ENCODE measurements at regions not wholly inside any gene's neighbourhood (a gene's known extent, or its start where the extent isn't known, plus 50 kb on each side); places are given as distances from the start of the nearest gene placed in this dataset.

- Mint-ChIP-seq H3K27me3 (peaks cover 19% of the 10 kb centered on the region), H3K4me1 (ENCODE audit: low read depth) (no peaks in the 10 kb centered on the region), H3K4me3 (no peak overlapping the region), H3K36me3 (ENCODE audit: low read depth) (no peaks in the 10 kb centered on the region), H3K27ac (no peak overlapping the region), H3K9me3 (no peaks in the 10 kb centered on the region)
- no peak overlapping the region for H3K27ac ChIP-seq (ENCODE audit: low read depth in 1 of 2, low read length in 2 of 2)
- peaks cover 0 to 4% of the 10 kb centered on the region in 2 experiments for H3K9me3 ChIP-seq (ENCODE audit: control insufficient read depth in 1 of 2, insufficient read depth in 1 of 2, low read length in 2 of 2)
- H3K36me3 ChIP-seq (ENCODE audit: insufficient read depth, low read length): no peaks in the 10 kb centered on the region
- ChIA-PET POLR2A (interaction anchor here (0.9 kb wide), 1 partner anchor 9 kb away, joined by 3 read pairs; no protein-coding TSS in a partner anchor), CTCF (no interaction called here)
- intact Hi-C loops (cut with DNase I, micrococcal nuclease): no loop called here
- no peak for DNase-seq
- ATAC-seq (ENCODE audit: poor library complexity): no peak
- no peaks in the 10 kb centered on the region for H3K4me1 ChIP-seq (ENCODE audit: insufficient read depth, low read length)
- TF ChIP-seq CTCF (IDR thresholded peaks at IDR 0.05): no peak
- no peaks in the 10 kb centered on the region for H3K27me3 ChIP-seq (ENCODE audit: control insufficient read depth in 1 of 2, insufficient read depth in 2 of 2, low read length in 2 of 2)
- no peak overlapping the region for H3K4me3 ChIP-seq (ENCODE audit: low read length)
These were observed 210.9 kb downstream of the MYCN start for GRCh38 chr2:16151281-16151570.

- CTCF ChIA-PET: no interaction called here
These were observed 210.3 kb downstream of the MYCN start for GRCh38 chr2:16150456-16151280.

GRCh38 chr2:16149349-16150243 is 209.2 kb downstream of the MYCN start:
- no peak for ATAC-seq (ENCODE audit: poor library complexity)
- Mint-ChIP-seq H3K4me1 (ENCODE audit: low read depth) (no peaks in the 10 kb centered on the region), H3K27ac (no peak overlapping the region)

More at GRCh38 chr2:16150456-16151280, 210.3 kb downstream of the MYCN start:
- Mint-ChIP-seq H3K9me3 (no peaks in the 10 kb centered on the region), H3K36me3 (ENCODE audit: low read depth) (no peaks in the 10 kb centered on the region), H3K27me3 (peaks cover 19% of the 10 kb centered on the region), H3K27ac (no peak overlapping the region), H3K4me3 (no peak overlapping the region), H3K4me1 (ENCODE audit: low read depth) (no peaks in the 10 kb centered on the region)
- peaks cover 0 to 4% of the 10 kb centered on the region in 2 experiments for H3K9me3 ChIP-seq (ENCODE audit: control insufficient read depth in 1 of 2, insufficient read depth in 1 of 2, low read length in 2 of 2)
- intact Hi-C loops (cut with DNase I, micrococcal nuclease): no loop called here
- DNase-seq (no peak), ATAC-seq (ENCODE audit: poor library complexity) (no peak)
- no peak overlapping the region for H3K4me3 ChIP-seq (ENCODE audit: low read length)
- no peaks in the 10 kb centered on the region for H3K4me1 ChIP-seq (ENCODE audit: insufficient read depth, low read length)
- TF ChIP-seq CTCF (IDR thresholded peaks at IDR 0.05): no peak
- H3K27ac ChIP-seq (ENCODE audit: low read depth in 1 of 2, low read length in 2 of 2): no peak overlapping the region
- no peaks in the 10 kb centered on the region for H3K27me3 ChIP-seq (ENCODE audit: control insufficient read depth in 1 of 2, insufficient read depth in 2 of 2, low read length in 2 of 2)
- H3K36me3 ChIP-seq (ENCODE audit: insufficient read depth, low read length): no peaks in the 10 kb centered on the region
- POLR2A ChIA-PET: interaction anchor here (0.9 kb wide), 1 partner anchor 8 kb away, joined by 3 read pairs; no protein-coding TSS in a partner anchor

More at GRCh38 chr2:16149349-16150243, 209.2 kb downstream of the MYCN start:
- intact Hi-C loops (cut with DNase I, micrococcal nuclease): no loop called here
- H3K4me3 ChIP-seq (ENCODE audit: low read length): no peak overlapping the region
- no peaks in the 10 kb centered on the region for H3K36me3 ChIP-seq (ENCODE audit: insufficient read depth, low read length)
- no peak for TF ChIP-seq CTCF (IDR thresholded peaks at IDR 0.05)
- DNase-seq: no peak
- H3K27me3 ChIP-seq (ENCODE audit: control insufficient read depth in 1 of 2, insufficient read depth in 2 of 2, low read length in 2 of 2): no peaks in the 10 kb centered on the region
- CTCF ChIA-PET: no interaction called here
- H3K4me1 ChIP-seq (ENCODE audit: insufficient read depth, low read length): no peaks in the 10 kb centered on the region
- Mint-ChIP-seq H3K9me3 (no peaks in the 10 kb centered on the region), H3K27me3 (peaks cover 13% of the 10 kb centered on the region), H3K4me3 (no peak overlapping the region), H3K36me3 (ENCODE audit: low read depth) (no peaks in the 10 kb centered on the region)
- peaks cover 0 to 4% of the 10 kb centered on the region in 2 experiments for H3K9me3 ChIP-seq (ENCODE audit: control insufficient read depth in 1 of 2, insufficient read depth in 1 of 2, low read length in 2 of 2)
- POLR2A ChIA-PET: no interaction called here
- no peak overlapping the region for H3K27ac ChIP-seq (ENCODE audit: low read depth in 1 of 2, low read length in 2 of 2)
